Pancreas (tissue), 10 donors: ENCODE measurements at regions not wholly inside any gene's neighbourhood (a gene's known extent, or its start where the extent isn't known, plus 50 kb on each side); places are given as distances from the start of the nearest gene placed in this dataset.

Experiments used
- ATAC-seq, 4 donors: fragments of 200-7000 bp; cut with Tn5 transposase; one replicate each; pipeline versions ENCODE4 v1.8.0 to v1.9.1; 2020; ENCODE audit warnings: mild to moderate bottlenecking in 4 of 4, moderate library complexity in 4 of 4
- DNase-seq, 6 donors: peaks; one replicate each; pipeline ENCODE4 v3.0.0-alpha.2; 2020
- FAIRE-seq: peaks from 2 replicates; lab custom pipeline; 2012; peaks lifted over from hg19 to GRCh38; lab: Jason Lieb, UNC
- H3K27ac ChIP-seq, 4 donors: fragments of 200-600 bp; sonication (generic); 1 replicate in 3 of 4; 2 replicates in 1 of 4; pipeline versions ENCODE4 v1.5.0 to v1.8.0; 2020
- H3K27me3 ChIP-seq, 4 donors: fragments of 200-600 bp; one replicate each; pipeline ENCODE4 v1.8.0; 2021
- H3K36me3 ChIP-seq, 3 donors: fragments of 200-600 bp; sonication (generic) in 1 of 3; one replicate each; pipeline versions ENCODE4 v1.5.0 to v1.8.0; 2020 to 2021
- H3K4me1 ChIP-seq, 3 donors: fragments of 200-600 bp; one replicate each; pipeline ENCODE4 v1.8.0; 2021
- H3K4me3 ChIP-seq, 4 donors: fragments of 200-600 bp; sonication (generic) in 2 of 4; one replicate each; pipeline versions ENCODE4 v1.5.0 to v1.8.0; 2020 to 2021
- H3K9me3 ChIP-seq, 4 donors: fragments of 200-600 bp; one replicate each; pipeline ENCODE4 v1.8.0; 2021
- WGBS, 2 donors: extraction: QIAGEN DNeasy Blood & Tissue Kit; methylation state at CpG; one replicate each; pipeline ENCODE4 v1.1.7; 2013; 5-methylcytosine and 5-hydroxymethylcytosine counted together
- intact Hi-C, 3 donors: fragments of 100-400 bp; cut with DNase I; formaldehyde crosslinking; loops; one replicate each; pipeline versions ENCODE4 v1.11.1 to v1.14.2; 2022
- TF ChIP-seq, protein P1 (sequence below), 4 donors: fragments of 200-600 bp; sonication (generic) in 3 of 4; IDR thresholded peaks; one replicate each; pipeline versions ENCODE4 v1.5.0 to v1.8.0; 2021; ENCODE audit warnings: antibody characterized with exemption in 4 of 4
- donor health status: healthy with polysubstance abuse.
- donor health status: DM: no; HTN: no; CAD: no; lungs with moderate emphysema.
- donor health status: DM: no; HTN: no; CAD: no.
- donor health status: control.
- donor health status: control.
- donor health status: Bipolar disorder and iron deficiency.
- donor health status: DM: yes; HTN: yes; CAD: no.
- donor health status: DM: no; HTN: no; CAD: no.
- donor health status: DM: no; HTN: no; CAD: no.
- donor health status: DM: yes; HTN: yes; CAD: no.

GRCh38 chr10:128380946-128381345, 254.7 kb upstream of the MKI67 start:
- no peaks in the 10 kb centered on the region for H3K36me3 ChIP-seq
- intact Hi-C loops = no loop called here
- peaks cover 0 to 3% (median 0%) of the 10 kb centered on the region in 4 donors for H3K27me3 ChIP-seq
- H3K9me3 ChIP-seq = no peaks in the 10 kb centered on the region
- TF ChIP-seq, protein P1, sequence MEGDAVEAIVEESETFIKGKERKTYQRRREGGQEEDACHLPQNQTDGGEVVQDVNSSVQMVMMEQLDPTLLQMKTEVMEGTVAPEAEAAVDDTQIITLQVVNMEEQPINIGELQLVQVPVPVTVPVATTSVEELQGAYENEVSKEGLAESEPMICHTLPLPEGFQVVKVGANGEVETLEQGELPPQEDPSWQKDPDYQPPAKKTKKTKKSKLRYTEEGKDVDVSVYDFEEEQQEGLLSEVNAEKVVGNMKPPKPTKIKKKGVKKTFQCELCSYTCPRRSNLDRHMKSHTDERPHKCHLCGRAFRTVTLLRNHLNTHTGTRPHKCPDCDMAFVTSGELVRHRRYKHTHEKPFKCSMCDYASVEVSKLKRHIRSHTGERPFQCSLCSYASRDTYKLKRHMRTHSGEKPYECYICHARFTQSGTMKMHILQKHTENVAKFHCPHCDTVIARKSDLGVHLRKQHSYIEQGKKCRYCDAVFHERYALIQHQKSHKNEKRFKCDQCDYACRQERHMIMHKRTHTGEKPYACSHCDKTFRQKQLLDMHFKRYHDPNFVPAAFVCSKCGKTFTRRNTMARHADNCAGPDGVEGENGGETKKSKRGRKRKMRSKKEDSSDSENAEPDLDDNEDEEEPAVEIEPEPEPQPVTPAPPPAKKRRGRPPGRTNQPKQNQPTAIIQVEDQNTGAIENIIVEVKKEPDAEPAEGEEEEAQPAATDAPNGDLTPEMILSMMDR (IDR thresholded peaks at IDR 0.05) = no peak
- ATAC-seq (no peak), FAIRE-seq (no peak), DNase-seq (no peak)
- WGBS, 2 donors = 49 to 68% methylated on average over 4 of the region's 4 CpGs
- no peak overlapping the region for H3K27ac ChIP-seq
- no peaks in the 10 kb centered on the region for H3K4me1 ChIP-seq
- H3K4me3 ChIP-seq = no peak overlapping the region

GRCh38 chr10:128382225-128382624, 256.0 kb upstream of the MKI67 start:
- Histone ChIP-seq H3K36me3 (no peaks in the 10 kb centered on the region), H3K4me3 (no peak overlapping the region), H3K27me3 (peaks cover 0 to 3% (median 0%) of the 10 kb centered on the region in 4 donors), H3K9me3 (no peaks in the 10 kb centered on the region), H3K4me1 (no peaks in the 10 kb centered on the region), H3K27ac (no peak overlapping the region)
- 59 to 69% methylated on average over 3 of the region's 3 CpGs for WGBS, 2 donors
- DNase-seq (no peak), FAIRE-seq (no peak), ATAC-seq (no peak)
- TF ChIP-seq, protein P1 (IDR thresholded peaks at IDR 0.05) = no peak
- intact Hi-C loops = no loop called here

- ATAC-seq (no peak), DNase-seq (no peak), FAIRE-seq (no peak)
- Histone ChIP-seq H3K36me3 (no peaks in the 10 kb centered on the region), H3K4me1 (no peaks in the 10 kb centered on the region), H3K4me3 (no peak overlapping the region), H3K9me3 (no peaks in the 10 kb centered on the region), H3K27ac (no peak overlapping the region), H3K27me3 (peaks cover 0 to 3% (median 0%) of the 10 kb centered on the region in 4 donors)
- intact Hi-C loops = no loop called here
- TF ChIP-seq, protein P1 (IDR thresholded peaks at IDR 0.05) = no peak
- 85 to 91% methylated on average over 10 of the region's 10 CpGs for WGBS, 2 donors
Measured at GRCh38 chr10:128384831-128385230, 258.6 kb upstream of the MKI67 start.

DNA sequence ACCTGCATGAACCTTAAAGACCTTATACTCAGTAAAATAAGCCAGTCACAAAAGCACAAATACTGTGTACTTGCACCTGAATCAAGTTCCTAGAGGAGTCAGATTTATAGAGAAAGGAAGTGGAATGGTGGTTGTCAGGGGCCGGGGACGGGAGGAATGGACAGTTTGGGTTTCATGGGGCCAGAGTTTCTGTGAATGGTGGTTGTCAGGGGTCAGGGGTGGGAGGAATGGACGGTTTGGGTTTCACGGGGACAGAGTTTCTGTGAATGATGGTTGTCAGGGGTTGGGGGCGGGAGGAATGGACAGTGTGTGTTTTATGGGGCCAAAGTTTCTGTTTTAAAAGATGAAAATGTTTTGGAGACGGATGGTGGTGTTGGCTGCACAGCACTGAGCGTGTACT, 260.0 kb upstream of the MKI67 start:
- no peaks in the 10 kb centered on the region for H3K4me1 ChIP-seq
- 48 to 54% methylated on average over 7 of the region's 7 CpGs for WGBS, 2 donors
- no peak for FAIRE-seq
- DNase-seq = no peak
- H3K27me3 ChIP-seq = peaks cover 0 to 3% (median 0%) of the 10 kb centered on the region in 4 donors
- no peak for ATAC-seq
- no peaks in the 10 kb centered on the region for H3K36me3 ChIP-seq
- no peak overlapping the region for H3K27ac ChIP-seq
- intact Hi-C loops = no loop called here
- TF ChIP-seq, protein P1 (IDR thresholded peaks at IDR 0.05) = no peak
- no peaks in the 10 kb centered on the region for H3K9me3 ChIP-seq
- no peak overlapping the region for H3K4me3 ChIP-seq

DNA sequence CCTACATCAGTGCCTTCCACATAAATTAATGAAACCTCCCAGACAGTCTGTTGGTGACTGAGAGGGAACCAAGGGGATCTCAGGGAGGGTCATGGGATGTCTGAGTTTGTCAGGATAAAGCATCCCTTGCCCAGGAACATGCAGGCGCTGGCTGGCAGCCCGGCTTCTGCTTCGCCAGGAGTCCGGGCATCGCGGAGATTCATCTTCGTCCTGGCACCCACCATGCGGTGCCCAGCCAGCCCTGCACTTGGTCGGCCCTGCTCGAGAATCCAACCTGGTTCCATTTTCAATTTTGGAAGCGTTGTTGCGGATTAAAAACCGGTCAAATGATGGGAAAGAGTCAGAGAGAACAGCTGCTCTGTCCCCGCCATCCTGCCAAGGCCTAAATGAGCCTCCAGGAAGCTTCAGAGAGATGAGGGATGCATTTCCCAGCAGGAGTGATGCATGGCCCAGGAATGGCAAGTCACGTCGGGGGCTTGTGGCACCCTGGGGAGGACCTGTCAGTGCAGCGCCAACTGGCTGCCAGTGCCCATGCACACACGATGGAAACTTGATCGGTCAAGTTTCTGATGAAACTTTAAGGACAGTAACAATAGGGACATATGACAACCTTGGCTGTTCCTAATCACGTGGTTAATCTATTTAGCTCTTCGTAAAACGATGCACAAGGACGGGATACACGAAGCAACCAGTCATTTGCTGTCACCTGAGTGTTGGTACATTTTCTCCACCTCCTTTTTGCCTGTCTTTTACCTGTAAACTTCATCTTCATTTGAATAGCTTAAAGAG, 260.8 kb upstream of the MKI67 start:
- Histone ChIP-seq H3K4me1 (no peaks in the 10 kb centered on the region), H3K9me3 (no peaks in the 10 kb centered on the region), H3K36me3 (no peaks in the 10 kb centered on the region), H3K27ac (no peak overlapping the region), H3K4me3 (no peak overlapping the region), H3K27me3 (peaks cover 0 to 3% (median 0%) of the 10 kb centered on the region in 4 donors)
- FAIRE-seq (no peak), DNase-seq (no peak), ATAC-seq (no peak)
- TF ChIP-seq, protein P1 (IDR thresholded peaks at IDR 0.05) = no peak
- 61 to 74% methylated on average over 24 of the region's 24 CpGs for WGBS, 2 donors
- intact Hi-C loops = no loop called here
